Fibroblast of pulmonary artery (primary cell): ENCODE measurements at regions not wholly inside any gene's neighbourhood (a gene's known extent, or its start where the extent isn't known, plus 50 kb on each side); places are given as distances from the start of the nearest gene placed in this dataset.

Experiments used
- DNase-seq: peaks from one replicate; pipeline ENCODE4 v3.0.0-alpha.2; 2010; ENCODE audit warnings: low read depth
- H3K4me3 ChIP-seq: replicated peaks from 2 replicates; pipeline ENCODE4 v1.5.1; 2011; ENCODE audit warnings: low read depth, mild to moderate bottlenecking, control low read depth, low read length, moderate library complexity
- CTCF ChIP-seq: IDR thresholded peaks from 2 replicates; pipeline ENCODE4 v1.5.1; 2011; ENCODE audit warnings: mild to moderate bottlenecking, control low read depth, low read length, inconsistent platforms; ENCODE audit errors: missing control alignments

- no peak overlapping the region for H3K4me3 ChIP-seq
- no peak for DNase-seq
- no peak for TF ChIP-seq CTCF
These were observed 346.1 kb downstream of the GRXCR1 start for GRCh38 chr4:43238585-43238984.

- H3K4me3 ChIP-seq, result no peak overlapping the region
- DNase-seq, result no peak
- TF ChIP-seq CTCF, result no peak
These were observed 348.6 kb downstream of the GRXCR1 start for GRCh38 chr4:43241104-43241503.

GRCh38 chr4:43242606-43243005, 350.1 kb downstream of the GRXCR1 start:
- H3K4me3 ChIP-seq, result no peak overlapping the region
- no peak for TF ChIP-seq CTCF
- DNase-seq, result peak; percentile 64

GRCh38 chr4:43243433-43244116, 351.1 kb downstream of the GRXCR1 start:
- no peak overlapping the region for H3K4me3 ChIP-seq
- no peak for TF ChIP-seq CTCF
- no peak for DNase-seq

GRCh38 chr4:43244688-43245382, 352.3 kb downstream of the GRXCR1 start:
- no peak overlapping the region for H3K4me3 ChIP-seq
- no peak for DNase-seq
- TF ChIP-seq CTCF, result no peak

GRCh38 chr4:43251841-43252240, 359.3 kb downstream of the GRXCR1 start:
- no peak for TF ChIP-seq CTCF
- no peak overlapping the region for H3K4me3 ChIP-seq
- peak; percentile 4 for DNase-seq

- no peak for DNase-seq
- TF ChIP-seq CTCF, result no peak
- no peak overlapping the region for H3K4me3 ChIP-seq
These were observed 361.0 kb downstream of the GRXCR1 start for GRCh38 chr4:43253541-43253940.
